GM12872 (cell line): ENCODE measurements at regions not wholly inside any gene's neighbourhood (a gene's known extent, or its start where the extent isn't known, plus 50 kb on each side); places are given as distances from the start of the nearest gene placed in this dataset.

Source experiments
- TF ChIP-seq, protein P1 (sequence below): IDR thresholded peaks from 3 replicates; pipeline ENCODE4 v1.5.1; 2011; ENCODE audit warnings: low read depth, mild to moderate bottlenecking, low read length, moderate library complexity; ENCODE audit not compliant: insufficient read depth

DNA sequence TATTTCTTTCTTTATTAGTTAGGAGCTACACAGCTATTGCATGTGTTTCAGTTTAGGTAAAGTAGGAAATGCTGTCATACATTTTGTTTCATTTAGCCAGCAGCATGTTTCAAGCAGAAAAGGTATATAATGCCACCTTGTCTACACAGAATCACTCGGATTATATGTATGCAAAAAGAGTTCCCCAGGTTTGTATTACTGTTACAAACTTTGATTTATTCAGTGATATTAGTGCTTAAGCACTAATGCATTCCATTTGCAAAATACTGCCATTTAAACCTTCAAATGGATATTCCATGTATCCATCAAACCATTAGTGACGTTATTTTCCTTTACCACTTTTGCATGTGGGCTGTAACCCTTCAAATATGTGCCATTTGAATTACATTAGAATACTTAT is 564.0 kb downstream of the RPL10L start:
- TF ChIP-seq, protein P1, sequence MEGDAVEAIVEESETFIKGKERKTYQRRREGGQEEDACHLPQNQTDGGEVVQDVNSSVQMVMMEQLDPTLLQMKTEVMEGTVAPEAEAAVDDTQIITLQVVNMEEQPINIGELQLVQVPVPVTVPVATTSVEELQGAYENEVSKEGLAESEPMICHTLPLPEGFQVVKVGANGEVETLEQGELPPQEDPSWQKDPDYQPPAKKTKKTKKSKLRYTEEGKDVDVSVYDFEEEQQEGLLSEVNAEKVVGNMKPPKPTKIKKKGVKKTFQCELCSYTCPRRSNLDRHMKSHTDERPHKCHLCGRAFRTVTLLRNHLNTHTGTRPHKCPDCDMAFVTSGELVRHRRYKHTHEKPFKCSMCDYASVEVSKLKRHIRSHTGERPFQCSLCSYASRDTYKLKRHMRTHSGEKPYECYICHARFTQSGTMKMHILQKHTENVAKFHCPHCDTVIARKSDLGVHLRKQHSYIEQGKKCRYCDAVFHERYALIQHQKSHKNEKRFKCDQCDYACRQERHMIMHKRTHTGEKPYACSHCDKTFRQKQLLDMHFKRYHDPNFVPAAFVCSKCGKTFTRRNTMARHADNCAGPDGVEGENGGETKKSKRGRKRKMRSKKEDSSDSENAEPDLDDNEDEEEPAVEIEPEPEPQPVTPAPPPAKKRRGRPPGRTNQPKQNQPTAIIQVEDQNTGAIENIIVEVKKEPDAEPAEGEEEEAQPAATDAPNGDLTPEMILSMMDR: no peak

DNA sequence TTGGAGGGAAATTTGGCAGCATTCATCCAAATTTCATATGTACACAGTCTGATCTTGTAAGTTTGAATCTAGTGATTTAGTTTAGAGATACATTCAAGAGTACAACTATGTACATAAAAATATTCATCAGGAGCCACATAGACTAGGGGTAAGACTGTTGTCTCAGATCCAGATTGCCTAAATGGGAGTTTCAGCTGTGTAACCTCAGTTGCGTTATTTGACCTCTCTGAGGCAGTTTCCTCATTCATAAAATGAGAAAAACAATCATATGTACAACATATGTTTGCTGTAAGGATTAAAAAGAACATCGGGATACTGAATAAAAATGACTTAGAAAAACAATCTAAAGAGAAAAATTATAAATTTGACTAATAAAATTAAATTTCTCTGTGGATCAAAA is 577.5 kb downstream of the RPL10L start:
- TF ChIP-seq, protein P1: no peak

DNA sequence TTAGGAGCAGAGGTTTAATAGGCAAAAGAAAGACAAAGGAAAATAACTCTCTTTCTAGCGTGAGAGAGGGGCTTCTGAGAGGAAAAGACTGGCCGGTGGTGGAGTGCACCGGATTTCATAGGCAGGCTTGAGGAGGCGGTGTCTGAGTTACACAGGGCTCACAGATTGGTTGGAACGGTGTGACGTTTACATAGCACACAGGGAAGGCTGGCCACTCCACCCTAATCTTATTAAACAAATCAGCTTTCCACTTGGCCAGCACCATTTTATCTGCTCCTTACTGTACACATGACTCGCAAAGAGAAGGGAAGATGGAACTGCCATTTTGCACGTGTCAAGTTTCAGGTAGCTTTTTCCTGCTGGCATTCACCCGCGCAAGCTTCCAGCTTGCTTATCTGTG is 587.7 kb downstream of the RPL10L start:
- TF ChIP-seq, protein P1: no peak

DNA sequence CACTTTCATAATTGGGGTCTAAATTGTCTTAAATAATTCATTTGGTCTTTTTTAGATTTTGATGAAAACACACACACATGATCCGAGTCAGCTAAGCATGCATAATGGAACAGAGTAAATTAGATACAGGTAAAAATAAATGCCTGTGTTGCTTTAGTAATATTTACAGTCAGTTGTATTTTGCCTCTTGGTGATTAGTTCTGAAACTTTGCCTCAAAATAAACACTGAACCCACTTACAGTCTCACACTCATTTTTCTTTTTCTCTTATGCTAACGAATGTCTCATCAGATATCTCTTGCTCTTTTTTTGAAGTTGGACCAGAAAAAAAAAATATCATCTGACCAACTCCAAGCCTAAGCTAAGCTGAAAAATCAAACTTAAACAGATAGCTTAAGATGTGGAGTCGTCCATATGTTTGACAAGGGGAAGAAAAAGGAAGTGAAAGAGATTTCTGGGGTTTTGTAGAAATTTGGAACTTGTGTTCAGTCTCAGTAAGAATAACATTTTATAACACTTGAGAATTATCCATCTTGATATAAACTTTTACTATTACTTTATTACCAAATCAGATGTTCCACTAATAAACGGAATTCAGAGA is 592.5 kb downstream of the RPL10L start:
- TF ChIP-seq, protein P1: no peak

DNA sequence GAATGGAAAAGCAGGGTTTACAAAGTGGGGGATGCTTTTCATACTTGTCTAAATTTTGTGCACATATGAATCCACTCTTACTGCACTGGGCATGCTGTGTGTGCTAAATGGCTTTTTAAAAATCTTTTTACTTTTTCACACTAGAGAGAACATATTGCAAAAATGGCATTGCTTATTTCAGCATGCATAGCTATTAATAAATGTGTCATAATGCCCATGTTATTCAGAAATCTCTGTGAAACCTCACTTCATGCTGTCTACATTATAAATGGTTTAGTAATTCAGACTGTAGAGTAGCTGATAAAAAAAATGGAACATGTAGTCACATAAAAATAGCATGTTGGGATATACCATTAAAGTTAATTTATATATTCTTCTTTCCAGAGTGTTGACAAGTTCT is 593.8 kb downstream of the RPL10L start:
- TF ChIP-seq, protein P1: no peak

DNA sequence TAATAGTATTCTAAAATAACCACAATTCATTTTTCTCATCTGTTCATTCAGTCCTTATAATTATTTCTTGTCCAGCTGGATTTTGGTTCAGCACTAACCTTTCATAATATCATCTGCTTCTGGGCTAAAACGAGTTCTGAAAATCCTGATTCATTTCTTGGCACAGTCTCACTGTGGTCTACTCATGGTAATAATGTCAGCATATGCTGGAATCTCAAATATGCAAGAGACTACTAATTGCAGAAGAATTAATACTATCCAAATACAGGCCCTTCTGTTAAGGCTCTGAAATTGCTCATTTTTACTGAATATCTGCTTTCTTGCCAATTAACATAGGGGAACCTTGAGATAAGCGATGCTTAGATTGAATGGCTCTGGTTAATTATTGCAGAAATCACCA is 597.1 kb downstream of the RPL10L start:
- TF ChIP-seq, protein P1: no peak

DNA sequence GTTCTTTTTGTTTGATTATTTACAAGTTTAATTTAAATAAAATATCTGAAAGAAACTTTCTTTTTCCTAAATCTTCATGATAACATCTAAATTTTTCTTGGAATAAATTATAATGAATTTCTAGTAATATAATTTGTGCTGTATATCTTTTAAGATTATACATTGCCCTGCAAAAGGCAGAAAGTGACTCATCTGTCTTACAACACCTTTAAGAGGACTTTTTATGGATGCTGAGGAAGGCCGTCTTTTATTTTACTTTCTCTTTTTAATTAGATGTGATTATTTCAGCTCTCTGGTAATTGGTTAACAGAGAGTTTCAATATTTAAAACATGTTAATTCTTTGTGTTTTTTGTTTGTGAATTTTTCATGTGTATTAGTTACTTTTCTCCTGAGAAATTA is 598.4 kb downstream of the RPL10L start:
- TF ChIP-seq, protein P1: no peak
